ENCODE measurements at regions not wholly inside any gene's neighbourhood (a gene's known extent, or its start where the extent isn't known, plus 50 kb on each side); places are given as distances from the start of the nearest gene placed in this dataset.

- TF ChIP-seq POLR2AphosphoS5 (IDR thresholded peaks at IDR 0.05) (no peak), POLR2A (IDR thresholded peaks at IDR 0.05) (no peak)
- TF ChIP-seq, protein P1, sequence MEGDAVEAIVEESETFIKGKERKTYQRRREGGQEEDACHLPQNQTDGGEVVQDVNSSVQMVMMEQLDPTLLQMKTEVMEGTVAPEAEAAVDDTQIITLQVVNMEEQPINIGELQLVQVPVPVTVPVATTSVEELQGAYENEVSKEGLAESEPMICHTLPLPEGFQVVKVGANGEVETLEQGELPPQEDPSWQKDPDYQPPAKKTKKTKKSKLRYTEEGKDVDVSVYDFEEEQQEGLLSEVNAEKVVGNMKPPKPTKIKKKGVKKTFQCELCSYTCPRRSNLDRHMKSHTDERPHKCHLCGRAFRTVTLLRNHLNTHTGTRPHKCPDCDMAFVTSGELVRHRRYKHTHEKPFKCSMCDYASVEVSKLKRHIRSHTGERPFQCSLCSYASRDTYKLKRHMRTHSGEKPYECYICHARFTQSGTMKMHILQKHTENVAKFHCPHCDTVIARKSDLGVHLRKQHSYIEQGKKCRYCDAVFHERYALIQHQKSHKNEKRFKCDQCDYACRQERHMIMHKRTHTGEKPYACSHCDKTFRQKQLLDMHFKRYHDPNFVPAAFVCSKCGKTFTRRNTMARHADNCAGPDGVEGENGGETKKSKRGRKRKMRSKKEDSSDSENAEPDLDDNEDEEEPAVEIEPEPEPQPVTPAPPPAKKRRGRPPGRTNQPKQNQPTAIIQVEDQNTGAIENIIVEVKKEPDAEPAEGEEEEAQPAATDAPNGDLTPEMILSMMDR (IDR thresholded peaks at IDR 0.05 in 8 of 11, conservative IDR thresholded peaks at IDR 0.05 in 3 of 11): no peak
- Histone ChIP-seq H3K27ac (no peak overlapping the region), H3K9me3 (no peaks in the 10 kb centered on the region), H3K36me3 (no peaks in the 10 kb centered on the region), H3K4me3 (no peak overlapping the region), H3K4me1 (no peaks in the 10 kb centered on the region), H3K27me3 (replicated peaks in 1 of 7) (no peaks in the 10 kb centered on the region)
- intact Hi-C loops (cut with DNase I; ENCODE audit: low total_unique reads): no loop called here
- no peak for DNase-seq
- 87 to 97% (median 91%) methylated on average over 1 of the region's 1 CpG for WGBS, 5 donors
These were observed 202.7 kb upstream of the SLC14A2 start for GRCh38 chr18:45412577-45412976.

- intact Hi-C loops (cut with DNase I; ENCODE audit: low total_unique reads): no loop called here
- Histone ChIP-seq H3K9me3 (no peaks in the 10 kb centered on the region), H3K27me3 (replicated peaks in 1 of 7) (no peaks in the 10 kb centered on the region), H3K4me3 (no peak overlapping the region), H3K27ac (no peak overlapping the region), H3K36me3 (no peaks in the 10 kb centered on the region), H3K4me1 (no peaks in the 10 kb centered on the region)
- TF ChIP-seq POLR2AphosphoS5 (IDR thresholded peaks at IDR 0.05) (no peak), POLR2A (IDR thresholded peaks at IDR 0.05) (no peak)
- TF ChIP-seq, protein P1 (IDR thresholded peaks at IDR 0.05 in 8 of 11, conservative IDR thresholded peaks at IDR 0.05 in 3 of 11): no peak
- WGBS, 5 donors: 82 to 93% (median 86%) methylated on average over 4 of the region's 4 CpGs
- DNase-seq: no peak
These were observed 202.0 kb upstream of the SLC14A2 start for GRCh38 chr18:45413180-45413836.

DNA sequence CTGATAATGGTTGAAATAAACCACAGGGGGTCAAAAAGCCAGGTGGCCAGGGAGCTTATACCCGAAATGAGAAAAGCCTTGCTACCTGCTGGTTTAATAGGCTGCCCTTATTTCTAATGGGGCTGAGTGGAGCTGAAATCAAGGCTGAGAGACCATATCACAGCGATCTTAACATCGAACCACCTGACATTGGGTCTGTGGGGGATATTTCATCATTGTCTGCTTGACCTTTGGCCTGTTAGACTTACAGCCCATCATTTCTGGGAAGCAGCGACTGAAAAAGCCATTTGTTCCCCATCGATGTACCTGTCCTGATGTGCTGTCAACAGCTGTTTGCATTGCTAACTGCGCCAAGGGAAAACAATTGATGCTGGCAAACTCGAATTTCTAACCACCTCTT is 199.7 kb upstream of the SLC14A2 start:
- H3K27ac ChIP-seq: no peak overlapping the region
- intact Hi-C loops (cut with DNase I; ENCODE audit: low total_unique reads): no loop called here
- 64 to 70% (median 69%) methylated on average over 7 of the region's 7 CpGs for WGBS, 5 donors

DNA sequence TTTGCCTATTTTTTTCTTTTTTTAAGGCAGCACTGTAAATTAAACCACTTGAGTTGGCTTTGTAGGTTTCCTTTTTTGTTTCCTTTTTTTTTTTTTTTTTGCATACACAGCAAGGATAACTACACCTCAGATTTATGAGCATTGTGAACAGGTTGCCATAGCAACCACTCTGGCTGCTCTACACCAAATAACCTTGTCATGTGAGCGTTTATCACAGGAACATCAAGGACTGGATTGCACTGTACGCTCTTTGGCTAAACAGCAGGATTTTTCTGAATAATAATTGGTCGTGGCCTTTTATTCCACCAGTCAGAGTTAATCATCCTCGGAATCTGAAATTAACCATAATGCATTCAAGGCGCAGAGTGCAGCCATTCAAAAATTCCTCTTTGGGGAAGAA is 199.1 kb upstream of the SLC14A2 start:
- WGBS, 5 donors: 35 to 47% (median 45%) methylated on average over 5 of the region's 5 CpGs
- intact Hi-C loops (cut with DNase I; ENCODE audit: low total_unique reads): no loop called here
- Histone ChIP-seq H3K4me3 (no peak overlapping the region), H3K36me3 (no peaks in the 10 kb centered on the region), H3K9me3 (no peaks in the 10 kb centered on the region), H3K27me3 (replicated peaks in 1 of 7) (no peaks in the 10 kb centered on the region), H3K27ac (no peak overlapping the region), H3K4me1 (no peaks in the 10 kb centered on the region)
- no peak for DNase-seq
- TF ChIP-seq, protein P1 (IDR thresholded peaks at IDR 0.05 in 8 of 11, conservative IDR thresholded peaks at IDR 0.05 in 3 of 11): no peak
- TF ChIP-seq POLR2A (IDR thresholded peaks at IDR 0.05): no peak
- TF ChIP-seq POLR2AphosphoS5 (IDR thresholded peaks at IDR 0.05): no peak

More for the DNA sequence above, 199.7 kb upstream of the SLC14A2 start:
- Histone ChIP-seq H3K36me3 (no peaks in the 10 kb centered on the region), H3K4me1 (no peaks in the 10 kb centered on the region), H3K4me3 (no peak overlapping the region), H3K27me3 (replicated peaks in 1 of 7) (no peaks in the 10 kb centered on the region), H3K9me3 (no peaks in the 10 kb centered on the region)
- TF ChIP-seq, protein P1 (IDR thresholded peaks at IDR 0.05 in 8 of 11, conservative IDR thresholded peaks at IDR 0.05 in 3 of 11): no peak
- TF ChIP-seq POLR2AphosphoS5 (IDR thresholded peaks at IDR 0.05) (no peak), POLR2A (IDR thresholded peaks at IDR 0.05) (no peak)
- DNase-seq: no peak
